Neural cell (in vitro differentiated cells): ENCODE measurements at regions not wholly inside any gene's neighbourhood (a gene's known extent, or its start where the extent isn't known, plus 50 kb on each side); places are given as distances from the start of the nearest gene placed in this dataset.

Experiments
- H2AFZ ChIP-seq: fragments of 200-600, 300-800 bp; sonication (generic), shearing (Covaris generic); 2 replicates; pipeline ENCODE4 v1.6.0; 2014; ENCODE audit warnings: low read depth, mild to moderate bottlenecking, antibody characterized with exemption, low read length, moderate library complexity
- H3F3A ChIP-seq: fragments of 200-600 bp; shearing (Covaris generic); 2 replicates; pipeline ENCODE4 v1.6.1; 2016; ENCODE audit warnings: mild to moderate bottlenecking, moderate library complexity, mixed read lengths, antibody characterized with exemption, low read length; ENCODE audit not compliant: insufficient read depth, poor library complexity, severe bottlenecking
- H3K27ac ChIP-seq: fragments of 200-600, 300-800 bp; sonication (generic), shearing (Covaris generic); 2 replicates; pipeline ENCODE4 v1.5.1; 2014; ENCODE audit warnings: mild to moderate bottlenecking, low read length, moderate library complexity
- H3K27me3 ChIP-seq: fragments of 300-800, 200-600 bp; sonication (generic), shearing (Covaris generic); 2 replicates; pipeline ENCODE4 v1.6.0; 2014; ENCODE audit warnings: mild to moderate bottlenecking, low read depth, low read length, moderate library complexity; ENCODE audit not compliant: insufficient read depth
- H3K36me3 ChIP-seq: fragments of 300-800, 200-600 bp; sonication (generic), shearing (Covaris generic); 2 replicates; pipeline ENCODE4 v1.5.1; 2014; ENCODE audit warnings: mild to moderate bottlenecking, antibody characterized with exemption, low read length, moderate library complexity; ENCODE audit not compliant: insufficient read depth
- H3K4me2 ChIP-seq: fragments of 300-800, 200-600 bp; sonication (generic), shearing (Covaris generic); 2 replicates; pipeline ENCODE4 v1.6.0; 2014; ENCODE audit warnings: mild to moderate bottlenecking, low read length
- H3K4me3 ChIP-seq: fragments of 300-800, 200-600 bp; sonication (generic), shearing (Covaris generic); 2 replicates; pipeline ENCODE4 v1.5.1; 2014; ENCODE audit warnings: mild to moderate bottlenecking, low read length, moderate library complexity
- H3K79me2 ChIP-seq: fragments of 200-600 bp; shearing (Covaris generic); replicated peaks from 2 replicates; pipeline ENCODE4 v1.6.0; 2014; ENCODE audit warnings: mild to moderate bottlenecking, low read length, moderate library complexity; ENCODE audit not compliant: insufficient read depth
- H3K9ac ChIP-seq: fragments of 300-800, 200-600 bp; sonication (generic), shearing (Covaris generic); 2 replicates; pipeline ENCODE4 v1.6.1; 2016; ENCODE audit warnings: mild to moderate bottlenecking, low read length, mixed read lengths
- H3K9me2 ChIP-seq: fragments of 200-600 bp; shearing (Covaris generic); 2 replicates; pipeline ENCODE4 v1.6.1; 2016; ENCODE audit warnings: mild to moderate bottlenecking, low read length, mixed read lengths; ENCODE audit not compliant: insufficient read depth
- H3K9me3 ChIP-seq: fragments of 200-600, 300-800 bp; sonication (generic), shearing (Covaris generic); 2 replicates; pipeline ENCODE4 v1.6.1; 2016; ENCODE audit warnings: mild to moderate bottlenecking, mixed run types, low read length, moderate library complexity, mixed read lengths
- H4K20me1 ChIP-seq: fragments of 200-600 bp; shearing (Covaris generic); 2 replicates; pipeline ENCODE4 v1.6.1; 2016; ENCODE audit warnings: mild to moderate bottlenecking, mixed run types; ENCODE audit not compliant: insufficient read depth
- CTCF ChIP-seq: fragments of 450-650 bp; IDR thresholded peaks from 2 replicates; pipeline ENCODE4 v1.5.1; 2014; ENCODE audit warnings: antibody characterized with exemption, mild to moderate bottlenecking, moderate library complexity; ENCODE audit not compliant: poor library complexity, severe bottlenecking
- EP300 ChIP-seq: fragments of 450-650 bp; conservative IDR thresholded peaks from 2 replicates; pipeline ENCODE4 v1.6.1; 2014; ENCODE audit warnings: antibody characterized with exemption, mild to moderate bottlenecking, moderate library complexity; ENCODE audit not compliant: poor library complexity, severe bottlenecking
- EZH2 ChIP-seq: fragments of 200-600, 300-800 bp; shearing (Covaris generic), sonication (generic); IDR thresholded peaks from 2 replicates; pipeline ENCODE4 v1.6.1; 2014; ENCODE audit warnings: antibody characterized with exemption, low read length, borderline replicate concordance, mild to moderate bottlenecking; ENCODE audit not compliant: insufficient read depth, poor library complexity, severe bottlenecking
- MXI1 ChIP-seq: fragments of 450-650 bp; conservative IDR thresholded peaks from 2 replicates; pipeline ENCODE4 v1.6.1; 2014; ENCODE audit warnings: antibody characterized with exemption, mild to moderate bottlenecking; ENCODE audit not compliant: poor library complexity, severe bottlenecking
- POLR2AphosphoS5 ChIP-seq: IDR thresholded peaks from 2 replicates; pipeline ENCODE4 v1.6.1; 2012
- RAD21 ChIP-seq: fragments of 450-650 bp; conservative IDR thresholded peaks from 2 replicates; pipeline ENCODE4 v1.6.1; 2014; ENCODE audit warnings: antibody characterized with exemption, mild to moderate bottlenecking, moderate library complexity
- REST ChIP-seq: IDR thresholded peaks from 2 replicates; pipeline ENCODE4 v1.6.1; 2012; ENCODE audit warnings: borderline replicate concordance
- SMC3 ChIP-seq: fragments of 450-650 bp; conservative IDR thresholded peaks from 2 replicates; pipeline ENCODE4 v1.6.1; 2014; ENCODE audit warnings: antibody characterized with exemption, mild to moderate bottlenecking, moderate library complexity; ENCODE audit not compliant: poor library complexity
- TAF1 ChIP-seq: IDR thresholded peaks from 2 replicates; pipeline ENCODE4 v1.6.1; 2012; ENCODE audit warnings: low read depth

GRCh38 chrX:107549504-107549903 is 78.8 kb upstream of the PRPS1 start:
- Histone ChIP-seq H3K27me3 (no peaks in the 10 kb centered on the region), H3K4me2 (no peak overlapping the region), H3K4me3 (no peak overlapping the region), H3F3A (no peaks in the 10 kb centered on the region), H3K9ac (no peak overlapping the region), H3K27ac (no peak overlapping the region), H3K9me2 (no peaks in the 10 kb centered on the region), H4K20me1 (no peaks in the 10 kb centered on the region), H3K9me3 (no peaks in the 10 kb centered on the region), H3K79me2 (no peaks in the 10 kb centered on the region), H3K36me3 (no peaks in the 10 kb centered on the region), H2AFZ (no peak overlapping the region)
- TF ChIP-seq CTCF (no peak), REST (no peak), TAF1 (no peak), MXI1 (no peak), EP300 (no peak), SMC3 (no peak), POLR2AphosphoS5 (no peak), RAD21 (no peak)

- Histone ChIP-seq H4K20me1 (no peaks in the 10 kb centered on the region), H3K9me3 (no peaks in the 10 kb centered on the region), H3K4me3 (no peak overlapping the region), H3K9me2 (no peaks in the 10 kb centered on the region), H3K27me3 (no peaks in the 10 kb centered on the region), H3K79me2 (no peaks in the 10 kb centered on the region), H3K9ac (no peak overlapping the region), H3K36me3 (no peaks in the 10 kb centered on the region), H2AFZ (no peak overlapping the region), H3K4me2 (no peak overlapping the region), H3K27ac (no peak overlapping the region), H3F3A (no peaks in the 10 kb centered on the region)
- no peak for TF ChIP-seq TAF1
- TF ChIP-seq EZH2, result no peak
- TF ChIP-seq CTCF, result no peak
- no peak for TF ChIP-seq POLR2AphosphoS5
- no peak for TF ChIP-seq SMC3
- no peak for TF ChIP-seq RAD21
- TF ChIP-seq MXI1, result no peak
- TF ChIP-seq EP300, result no peak
- no peak for TF ChIP-seq REST
These were observed 76.8 kb upstream of the PRPS1 start for GRCh38 chrX:107551546-107551945.
